ENCODE measurements at regions not wholly inside any gene's neighbourhood (a gene's known extent, or its start where the extent isn't known, plus 50 kb on each side); places are given as distances from the start of the nearest gene placed in this dataset.

DNA sequence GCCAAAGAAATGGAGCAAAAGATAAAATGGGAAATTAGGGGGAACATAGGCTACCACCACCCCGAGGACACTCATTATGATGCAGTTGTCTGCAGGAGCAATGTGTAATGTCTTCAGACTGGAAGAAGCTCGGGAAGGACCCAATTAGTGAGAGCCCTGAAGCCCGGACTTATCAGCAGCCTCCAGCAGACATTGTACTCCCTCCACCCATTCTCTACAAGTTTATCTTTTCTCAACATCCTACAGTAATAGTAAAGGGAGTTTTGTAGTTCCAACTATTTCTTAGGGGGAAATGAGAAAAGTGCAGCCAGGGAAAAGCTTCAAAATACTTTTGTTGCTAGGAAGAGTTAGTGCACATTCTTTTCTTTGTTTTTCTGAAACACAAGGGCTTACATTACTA, 657.3 kb upstream of the COBL start:
- no peak overlapping the region for H3K9ac ChIP-seq (ENCODE audit: low read length)
- H4K20me1 ChIP-seq (ENCODE audit: low read depth, low read length): no peaks in the 10 kb centered on the region
- no peaks in the 10 kb centered on the region for H3K9me3 ChIP-seq (ENCODE audit: insufficient read depth, low read length)
- H3F3A ChIP-seq (ENCODE audit: insufficient read depth): no peaks in the 10 kb centered on the region
- no peak overlapping the region for H2AFZ ChIP-seq (ENCODE audit: low read depth, low read length, severe bottlenecking)
- no peaks in the 10 kb centered on the region for H3K79me2 ChIP-seq (ENCODE audit: insufficient read depth, low read length)
- H3K27ac ChIP-seq (ENCODE audit: low read depth, low read length): no peak overlapping the region
- no peaks in the 10 kb centered on the region; the same call in 1 of the 2 replicates for H3K27me3 ChIP-seq (ENCODE audit: low read length)
- H3K4me3 ChIP-seq (ENCODE audit: insufficient read depth, low read length, poor library complexity, severe bottlenecking): no peak overlapping the region
- no peaks in the 10 kb centered on the region for H3K9me2 ChIP-seq (replicated peaks; ENCODE audit: insufficient read depth, low read length)
- H3K4me2 ChIP-seq (ENCODE audit: low read depth, low read length, poor library complexity, severe bottlenecking): no peak overlapping the region
- no peak for TF ChIP-seq EZH2phosphoT487 (conservative IDR thresholded peaks at IDR 0.05; ENCODE audit: low read length)
- TF ChIP-seq, protein P1, sequence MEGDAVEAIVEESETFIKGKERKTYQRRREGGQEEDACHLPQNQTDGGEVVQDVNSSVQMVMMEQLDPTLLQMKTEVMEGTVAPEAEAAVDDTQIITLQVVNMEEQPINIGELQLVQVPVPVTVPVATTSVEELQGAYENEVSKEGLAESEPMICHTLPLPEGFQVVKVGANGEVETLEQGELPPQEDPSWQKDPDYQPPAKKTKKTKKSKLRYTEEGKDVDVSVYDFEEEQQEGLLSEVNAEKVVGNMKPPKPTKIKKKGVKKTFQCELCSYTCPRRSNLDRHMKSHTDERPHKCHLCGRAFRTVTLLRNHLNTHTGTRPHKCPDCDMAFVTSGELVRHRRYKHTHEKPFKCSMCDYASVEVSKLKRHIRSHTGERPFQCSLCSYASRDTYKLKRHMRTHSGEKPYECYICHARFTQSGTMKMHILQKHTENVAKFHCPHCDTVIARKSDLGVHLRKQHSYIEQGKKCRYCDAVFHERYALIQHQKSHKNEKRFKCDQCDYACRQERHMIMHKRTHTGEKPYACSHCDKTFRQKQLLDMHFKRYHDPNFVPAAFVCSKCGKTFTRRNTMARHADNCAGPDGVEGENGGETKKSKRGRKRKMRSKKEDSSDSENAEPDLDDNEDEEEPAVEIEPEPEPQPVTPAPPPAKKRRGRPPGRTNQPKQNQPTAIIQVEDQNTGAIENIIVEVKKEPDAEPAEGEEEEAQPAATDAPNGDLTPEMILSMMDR (IDR thresholded peaks at IDR 0.05; ENCODE audit: insufficient read depth, low read length, poor library complexity, severe bottlenecking): no peak
- no peaks in the 10 kb centered on the region for H3K36me3 ChIP-seq (ENCODE audit: low read length)

DNA sequence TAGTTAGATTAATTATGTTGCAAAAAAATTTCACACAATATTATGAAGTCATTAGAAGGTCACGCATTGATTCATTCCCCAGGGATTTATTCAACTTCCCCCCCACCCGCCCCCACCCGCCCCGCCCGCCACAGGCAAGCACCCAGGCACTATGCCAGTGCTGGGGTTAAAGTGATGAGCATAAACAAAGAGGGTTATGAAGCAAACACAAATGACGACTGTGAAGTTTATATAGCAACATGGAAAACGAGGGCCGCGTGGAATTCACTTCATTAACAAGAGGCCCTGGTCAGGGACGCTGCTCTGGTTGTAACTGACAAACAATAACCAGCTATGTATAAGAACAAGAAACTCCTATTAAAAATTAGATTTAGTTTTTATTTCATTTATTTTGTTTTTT, 656.5 kb upstream of the COBL start:
- Histone ChIP-seq H3K79me2 (ENCODE audit: insufficient read depth, low read length) (no peaks in the 10 kb centered on the region), H2AFZ (ENCODE audit: low read depth, low read length, severe bottlenecking) (no peak overlapping the region), H4K20me1 (ENCODE audit: low read depth, low read length) (no peaks in the 10 kb centered on the region), H3K27me3 (ENCODE audit: low read length) (no peaks in the 10 kb centered on the region), H3K27ac (ENCODE audit: low read depth, low read length) (no peak overlapping the region), H3K36me3 (ENCODE audit: low read length) (no peaks in the 10 kb centered on the region), H3F3A (ENCODE audit: insufficient read depth) (no peaks in the 10 kb centered on the region), H3K9me3 (ENCODE audit: insufficient read depth, low read length) (no peaks in the 10 kb centered on the region), H3K9ac (ENCODE audit: low read length) (no peak overlapping the region), H3K9me2 (replicated peaks; ENCODE audit: insufficient read depth, low read length) (no peaks in the 10 kb centered on the region), H3K4me2 (ENCODE audit: low read depth, low read length, poor library complexity, severe bottlenecking) (no peak overlapping the region), H3K4me3 (ENCODE audit: insufficient read depth, low read length, poor library complexity, severe bottlenecking) (no peak overlapping the region)
- TF ChIP-seq, protein P1 (IDR thresholded peaks at IDR 0.05; ENCODE audit: insufficient read depth, low read length, poor library complexity, severe bottlenecking): no peak
- TF ChIP-seq EZH2phosphoT487 (conservative IDR thresholded peaks at IDR 0.05; ENCODE audit: low read length): no peak

DNA sequence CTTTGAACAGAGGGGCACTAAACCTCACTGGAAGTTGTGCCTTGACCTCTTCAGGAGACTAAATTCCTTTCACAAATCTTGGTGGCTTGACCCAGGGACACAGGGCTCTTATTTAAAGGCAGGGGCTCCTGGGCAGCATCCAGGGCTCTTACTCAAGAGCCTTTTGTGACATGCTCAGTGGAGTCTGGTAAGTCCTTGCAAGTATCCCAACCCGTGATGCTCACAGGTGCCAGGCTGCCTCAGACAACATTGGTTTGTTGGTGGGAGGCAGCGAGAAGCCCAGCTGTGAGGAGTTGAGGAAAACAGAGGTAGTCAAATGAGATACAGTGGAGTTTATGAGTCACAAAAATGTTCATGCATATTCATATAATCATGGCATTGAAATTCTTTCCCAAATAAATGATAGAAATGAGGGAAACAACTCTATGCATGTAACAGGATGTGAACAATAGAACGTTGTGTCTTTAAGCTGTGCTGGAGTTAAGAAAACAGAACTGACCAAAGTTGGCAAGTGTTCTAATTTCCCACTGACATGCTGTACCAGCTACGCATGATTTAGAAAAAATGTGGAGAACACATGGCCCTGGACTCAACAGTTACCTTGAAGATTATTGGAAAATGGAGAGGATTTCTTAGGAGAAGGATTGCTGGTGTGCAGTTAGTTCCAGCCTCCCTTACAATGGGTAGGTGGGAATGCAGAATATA, 654.5 kb upstream of the COBL start:
- no peak overlapping the region for H3K4me3 ChIP-seq (ENCODE audit: insufficient read depth, low read length, poor library complexity, severe bottlenecking)
- H3K9me3 ChIP-seq (ENCODE audit: insufficient read depth, low read length): no peaks in the 10 kb centered on the region
- H3K9ac ChIP-seq (ENCODE audit: low read length): no peak overlapping the region
- H3K9me2 ChIP-seq (replicated peaks; ENCODE audit: insufficient read depth, low read length): no peaks in the 10 kb centered on the region
- no peaks in the 10 kb centered on the region for H3F3A ChIP-seq (ENCODE audit: insufficient read depth)
- TF ChIP-seq, protein P1 (IDR thresholded peaks at IDR 0.05; ENCODE audit: insufficient read depth, low read length, poor library complexity, severe bottlenecking): no peak
- no peak for TF ChIP-seq EZH2phosphoT487 (conservative IDR thresholded peaks at IDR 0.05; ENCODE audit: low read length)
- H3K79me2 ChIP-seq (ENCODE audit: insufficient read depth, low read length): no peaks in the 10 kb centered on the region
- H2AFZ ChIP-seq (ENCODE audit: low read depth, low read length, severe bottlenecking): no peak overlapping the region
- no peaks in the 10 kb centered on the region for H4K20me1 ChIP-seq (ENCODE audit: low read depth, low read length)
- H3K4me2 ChIP-seq (ENCODE audit: low read depth, low read length, poor library complexity, severe bottlenecking): no peak overlapping the region
- H3K36me3 ChIP-seq (ENCODE audit: low read length): no peaks in the 10 kb centered on the region
- no peak overlapping the region for H3K27ac ChIP-seq (ENCODE audit: low read depth, low read length)
- no peaks in the 10 kb centered on the region for H3K27me3 ChIP-seq (ENCODE audit: low read length)
